OCI-LY3 (cell line): ENCODE measurements at regions not wholly inside any gene's neighbourhood (a gene's known extent, or its start where the extent isn't known, plus 50 kb on each side); places are given as distances from the start of the nearest gene placed in this dataset.

ENCODE experiments used
- H2AFZ ChIP-seq: fragments of 200-600, 300-600 bp; shearing (Covaris generic); 2 replicates; pipeline ENCODE4 v1.6.0; 2014; ENCODE audit warnings: antibody characterized with exemption, low read depth, low read length
- H3K27ac ChIP-seq: fragments of 200-600, 300-600 bp; sonication (generic); 2 replicates; pipeline ENCODE4 v1.5.1; 2014; ENCODE audit warnings: mild to moderate bottlenecking, low read length, moderate library complexity, mixed read lengths
- H3K27me3 ChIP-seq: fragments of 200-600, 300-600 bp; sonication (generic); 2 replicates; pipeline ENCODE4 v1.6.1; 2014; ENCODE audit warnings: low read depth, low read length, mixed read lengths
- H3K36me3 ChIP-seq: fragments of 200-600, 300-600 bp; sonication (generic); replicated peaks from 2 replicates; pipeline ENCODE3; 2014; ENCODE audit warnings: low read depth, low read length, mixed read lengths
- H3K4me1 ChIP-seq: fragments of 300-600, 200-600 bp; sonication (generic); 2 replicates; pipeline ENCODE4 v1.6.1; 2014; ENCODE audit warnings: low read length, mixed read lengths
- H3K4me2 ChIP-seq: fragments of 200-600, 300-600 bp; sonication (generic); 2 replicates; pipeline ENCODE4 v1.6.1; 2014; ENCODE audit warnings: low read length, mixed read lengths
- H3K4me3 ChIP-seq: fragments of 300-600, 200-600 bp; sonication (generic); 2 replicates; pipeline ENCODE4 v1.5.1; 2014; ENCODE audit warnings: antibody characterized with exemption, mild to moderate bottlenecking, low read length, moderate library complexity
- H3K79me2 ChIP-seq: fragments of 300-600, 200-600 bp; shearing (Covaris generic); 2 replicates; pipeline ENCODE4 v1.6.1; 2014; ENCODE audit warnings: mild to moderate bottlenecking, low read length, mixed read lengths
- H3K9ac ChIP-seq: fragments of 300-600, 200-600 bp; shearing (Covaris generic); 2 replicates; pipeline ENCODE4 v1.6.0; 2014; ENCODE audit warnings: mild to moderate bottlenecking, low read length, moderate library complexity
- H3K9me3 ChIP-seq: fragments of 200-600, 300-600 bp; shearing (Covaris generic); 2 replicates; pipeline ENCODE4 v1.6.1; 2014; ENCODE audit warnings: low read length, mixed read lengths; ENCODE audit not compliant: insufficient read depth
- H4K20me1 ChIP-seq: fragments of 200-600, 300-600 bp; sonication (generic); 2 replicates; pipeline ENCODE4 v1.6.1; 2016; ENCODE audit warnings: low read length, mixed read lengths; ENCODE audit not compliant: insufficient read depth
- EZH2phosphoT487 ChIP-seq: fragments of 200-600 bp; shearing (Covaris generic); IDR thresholded peaks from 2 replicates; pipeline ENCODE4 v1.6.1; 2018; ENCODE audit warnings: antibody characterized with exemption, mixed run types, low read depth
- TF ChIP-seq, protein P1 (sequence below): fragments of 200-600, 300-600 bp; sonication (generic); IDR thresholded peaks from 2 replicates; pipeline ENCODE4 v1.5.1; 2014; ENCODE audit warnings: antibody characterized with exemption, low read length, low read depth

DNA sequence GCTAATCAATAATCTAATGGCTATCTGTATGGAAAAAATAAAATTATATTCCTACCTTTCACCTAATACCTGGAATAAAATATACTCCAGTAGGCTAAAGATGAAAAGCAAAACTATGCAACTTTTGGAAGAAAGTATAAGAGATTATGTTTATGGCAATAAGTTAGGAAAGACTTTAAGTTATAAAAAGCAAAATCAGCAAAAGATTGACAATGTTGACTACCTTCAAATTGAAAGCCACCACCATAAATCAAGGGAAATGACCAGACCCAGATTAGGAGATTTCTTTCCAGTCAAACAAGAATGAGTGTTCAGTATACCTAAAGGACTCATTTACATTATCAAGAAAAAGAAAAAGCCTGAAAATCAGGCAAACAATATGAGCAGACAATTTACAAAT lies 159.1 kb upstream of the ZBED5 start:
- no peak overlapping the region for H2AFZ ChIP-seq
- TF ChIP-seq, protein P1, sequence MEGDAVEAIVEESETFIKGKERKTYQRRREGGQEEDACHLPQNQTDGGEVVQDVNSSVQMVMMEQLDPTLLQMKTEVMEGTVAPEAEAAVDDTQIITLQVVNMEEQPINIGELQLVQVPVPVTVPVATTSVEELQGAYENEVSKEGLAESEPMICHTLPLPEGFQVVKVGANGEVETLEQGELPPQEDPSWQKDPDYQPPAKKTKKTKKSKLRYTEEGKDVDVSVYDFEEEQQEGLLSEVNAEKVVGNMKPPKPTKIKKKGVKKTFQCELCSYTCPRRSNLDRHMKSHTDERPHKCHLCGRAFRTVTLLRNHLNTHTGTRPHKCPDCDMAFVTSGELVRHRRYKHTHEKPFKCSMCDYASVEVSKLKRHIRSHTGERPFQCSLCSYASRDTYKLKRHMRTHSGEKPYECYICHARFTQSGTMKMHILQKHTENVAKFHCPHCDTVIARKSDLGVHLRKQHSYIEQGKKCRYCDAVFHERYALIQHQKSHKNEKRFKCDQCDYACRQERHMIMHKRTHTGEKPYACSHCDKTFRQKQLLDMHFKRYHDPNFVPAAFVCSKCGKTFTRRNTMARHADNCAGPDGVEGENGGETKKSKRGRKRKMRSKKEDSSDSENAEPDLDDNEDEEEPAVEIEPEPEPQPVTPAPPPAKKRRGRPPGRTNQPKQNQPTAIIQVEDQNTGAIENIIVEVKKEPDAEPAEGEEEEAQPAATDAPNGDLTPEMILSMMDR = no peak
- TF ChIP-seq EZH2phosphoT487 = no peak
- H3K4me2 ChIP-seq = no peak overlapping the region
- H4K20me1 ChIP-seq = no peaks in the 10 kb centered on the region
- peaks cover 40% of the 10 kb centered on the region for H3K27me3 ChIP-seq
- H3K79me2 ChIP-seq = no peaks in the 10 kb centered on the region
- no peak overlapping the region for H3K27ac ChIP-seq
- H3K9me3 ChIP-seq = no peaks in the 10 kb centered on the region
- no peak overlapping the region for H3K4me3 ChIP-seq
- peaks cover 7% of the 10 kb centered on the region for H3K4me1 ChIP-seq
- no peak overlapping the region for H3K9ac ChIP-seq
- H3K36me3 ChIP-seq = no peaks in the 10 kb centered on the region

DNA sequence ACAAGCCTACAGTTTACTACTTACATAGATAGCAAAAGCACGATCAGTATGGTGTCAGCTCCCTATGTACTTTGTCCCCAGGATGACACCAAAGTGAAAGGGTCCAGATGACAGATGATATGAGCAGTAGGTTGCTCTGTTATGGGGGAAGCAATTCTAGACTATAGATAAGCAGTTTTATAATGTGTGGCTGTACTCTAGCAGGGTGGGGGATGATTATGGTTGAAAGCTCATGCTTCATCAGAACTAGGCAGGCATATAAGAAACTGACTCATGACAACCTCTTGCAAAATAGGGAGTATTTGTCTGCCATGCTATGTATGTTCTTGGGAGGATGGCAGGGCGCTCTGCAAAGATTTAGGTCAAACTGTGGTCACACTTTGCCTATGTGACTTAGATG lies 158.2 kb upstream of the ZBED5 start:
- Histone ChIP-seq H3K4me1 (peaks cover 15% of the 10 kb centered on the region), H4K20me1 (peaks cover 3% of the 10 kb centered on the region; the same call in 1 of the 2 replicates), H3K79me2 (no peaks in the 10 kb centered on the region), H3K27me3 (peaks cover 40% of the 10 kb centered on the region), H3K9me3 (no peaks in the 10 kb centered on the region), H3K4me2 (no peak overlapping the region), H3K9ac (no peak overlapping the region), H3K4me3 (no peak overlapping the region), H2AFZ (no peak overlapping the region), H3K36me3 (no peaks in the 10 kb centered on the region), H3K27ac (no peak overlapping the region)
- TF ChIP-seq, protein P1 = no peak
- no peak for TF ChIP-seq EZH2phosphoT487

DNA sequence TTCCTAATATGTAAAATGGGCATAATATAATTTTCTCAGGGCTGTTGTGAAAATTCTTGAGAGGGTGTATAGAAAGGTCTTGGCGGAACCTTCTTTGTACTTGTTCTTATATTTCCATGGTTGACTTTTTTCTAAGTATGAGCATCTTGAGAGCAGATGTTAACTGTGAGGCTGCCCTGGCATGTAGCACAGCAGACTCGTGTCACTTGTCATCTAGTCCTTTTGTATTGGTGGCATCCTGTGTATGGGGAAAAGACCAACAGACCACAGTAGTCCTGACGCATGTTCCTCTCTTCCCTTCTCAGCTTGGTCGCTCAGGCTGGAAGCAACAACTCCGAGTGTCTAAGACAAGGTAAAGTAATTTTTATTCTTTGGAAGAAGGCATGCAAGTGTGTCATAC lies 153.8 kb upstream of the ZBED5 start:
- Histone ChIP-seq H3K4me2 (peak overlapping the region; percentile 24), H2AFZ (no peak overlapping the region), H3K9ac (no peak overlapping the region), H3K27me3 (peaks cover 66% of the 10 kb centered on the region), H3K4me3 (no peak overlapping the region), H3K36me3 (no peaks in the 10 kb centered on the region), H3K27ac (no peak overlapping the region), H3K79me2 (no peaks in the 10 kb centered on the region), H3K9me3 (no peaks in the 10 kb centered on the region), H4K20me1 (peaks cover 3% of the 10 kb centered on the region; the same call in 1 of the 2 replicates), H3K4me1 (peaks cover 16% of the 10 kb centered on the region)
- TF ChIP-seq EZH2phosphoT487 = no peak
- TF ChIP-seq, protein P1 = no peak

DNA sequence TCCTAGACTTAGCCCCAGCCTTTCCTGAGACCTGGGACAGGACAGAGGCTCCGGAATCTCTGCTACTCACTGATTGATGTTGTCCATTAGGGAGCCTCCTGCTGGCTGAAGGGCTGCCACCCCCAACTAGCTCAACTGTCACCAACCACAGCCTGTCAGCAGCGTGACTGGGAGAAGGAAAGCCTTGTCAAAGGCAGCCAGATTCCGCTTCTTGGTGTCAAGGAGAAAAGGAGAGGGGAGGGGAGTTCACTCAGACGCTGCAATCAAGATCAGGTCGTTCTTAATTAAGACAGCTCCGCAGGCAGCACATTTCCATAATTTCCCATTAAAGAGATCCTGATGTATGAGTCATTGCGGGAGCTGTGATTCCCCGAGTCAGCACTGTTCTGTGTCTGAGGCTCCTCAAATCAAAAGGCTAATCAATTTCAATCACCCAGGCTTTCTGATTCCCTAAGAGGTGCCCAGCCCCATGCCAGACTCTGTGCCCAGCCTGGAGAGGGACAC lies 152.8 kb upstream of the ZBED5 start:
- no peak overlapping the region for H2AFZ ChIP-seq
- TF ChIP-seq, protein P1 = peak; percentile 12; the same call in 1 of the 2 replicates
- TF ChIP-seq EZH2phosphoT487 = no peak
- peaks cover 16% of the 10 kb centered on the region for H3K4me1 ChIP-seq
- H3K79me2 ChIP-seq = no peaks in the 10 kb centered on the region
- no peaks in the 10 kb centered on the region for H3K36me3 ChIP-seq
- H3K4me3 ChIP-seq = no peak overlapping the region
- no peak overlapping the region for H3K4me2 ChIP-seq
- H3K9me3 ChIP-seq = no peaks in the 10 kb centered on the region
- no peak overlapping the region for H3K9ac ChIP-seq
- no peak overlapping the region for H3K27ac ChIP-seq
- H4K20me1 ChIP-seq = peaks cover 3% of the 10 kb centered on the region; the same call in 1 of the 2 replicates
- H3K27me3 ChIP-seq = peaks cover 69% of the 10 kb centered on the region
